PFSK-1 (cell line): ENCODE measurements at regions not wholly inside any gene's neighbourhood (a gene's known extent, or its start where the extent isn't known, plus 50 kb on each side); places are given as distances from the start of the nearest gene placed in this dataset.

Experiments
- POLR2AphosphoS5 ChIP-seq: IDR thresholded peaks from 2 replicates; pipeline ENCODE4 v1.6.1; 2012; ENCODE audit warnings: low read depth, mild to moderate bottlenecking, control low read depth, low read length, moderate library complexity
- REST ChIP-seq, 2 experiments: IDR thresholded peaks; 2 replicates each; pipeline versions ENCODE4 v1.6.1 to v1.8.0; 2011 to 2012; ENCODE audit warnings: low read depth in 2 of 2, low read length in 2 of 2, control low read depth in 1 of 2, inconsistent platforms in 1 of 2, mild to moderate bottlenecking in 1 of 2, moderate library complexity in 1 of 2; ENCODE audit not compliant: insufficient read depth in 1 of 2

- TF ChIP-seq REST (IDR thresholded peaks at IDR 0.05; ENCODE audit: insufficient read depth in 1 of 2, low read depth in 2 of 2, low read length in 2 of 2) (no peak), POLR2AphosphoS5 (no peak)
These were observed 107.4 kb upstream of the SLC6A6 start for GRCh38 chr3:14295037-14295436.
